ENCODE measurements at regions not wholly inside any gene's neighbourhood (a gene's known extent, or its start where the extent isn't known, plus 50 kb on each side); places are given as distances from the start of the nearest gene placed in this dataset.

- TF ChIP-seq EZH2 (optimal IDR thresholded peaks at IDR 0.05; ENCODE audit: low read depth, low read length): no peak
- no peak for TF ChIP-seq EZH2phosphoT487 (IDR thresholded peaks at IDR 0.05; ENCODE audit: low read length)
- no peak for TF ChIP-seq CTCF (IDR thresholded peaks at IDR 0.05; ENCODE audit: low read length)
- no peak overlapping the region for H3K9ac ChIP-seq (ENCODE audit: low read length)
- H4K20me1 ChIP-seq (ENCODE audit: insufficient read depth, low read length): no peaks in the 10 kb centered on the region
- H3K4me1 ChIP-seq (ENCODE audit: low read length): no peaks in the 10 kb centered on the region
- H2AFZ ChIP-seq (ENCODE audit: low read length): no peak overlapping the region
- H3K27ac ChIP-seq (ENCODE audit: low read length): no peak overlapping the region
- H3K9me2 ChIP-seq (replicated peaks; ENCODE audit: insufficient read depth, low read length): no peaks in the 10 kb centered on the region
- H3K4me2 ChIP-seq (ENCODE audit: low read depth, low read length): no peak overlapping the region
- no peaks in the 10 kb centered on the region for H3K79me2 ChIP-seq (ENCODE audit: low read length)
- H3K9me3 ChIP-seq (replicated peaks; ENCODE audit: insufficient read depth, low read length): no peaks in the 10 kb centered on the region
- no peaks in the 10 kb centered on the region for H3F3A ChIP-seq (ENCODE audit: insufficient read depth, low read length)
- no peak overlapping the region for H3K4me3 ChIP-seq (ENCODE audit: low read length)
- no peak for DNase-seq
- no peaks in the 10 kb centered on the region for H3K36me3 ChIP-seq (replicated peaks; ENCODE audit: insufficient read depth, low read length)
- no peaks in the 10 kb centered on the region for H3K27me3 ChIP-seq (replicated peaks; ENCODE audit: insufficient read depth, low read length)
Measured at GRCh38 chr14:64654246-64654900, 49.9 kb upstream of the PLEKHG3 start.

Data from MM.1S (cell line).